LoVo (cell line): ENCODE measurements at regions not wholly inside any gene's neighbourhood (a gene's known extent, or its start where the extent isn't known, plus 50 kb on each side); places are given as distances from the start of the nearest gene placed in this dataset.
"Not testable (repeated sequence)": the region's sequence is repeated elsewhere in the genome, so short reads cannot be mapped to it uniquely, and the experiment has no call there.

Source experiments
- DNase-seq: peaks from one replicate; pipeline ENCODE4 v3.0.0-alpha.2; 2016; ENCODE audit warnings: low spot score

DNA sequence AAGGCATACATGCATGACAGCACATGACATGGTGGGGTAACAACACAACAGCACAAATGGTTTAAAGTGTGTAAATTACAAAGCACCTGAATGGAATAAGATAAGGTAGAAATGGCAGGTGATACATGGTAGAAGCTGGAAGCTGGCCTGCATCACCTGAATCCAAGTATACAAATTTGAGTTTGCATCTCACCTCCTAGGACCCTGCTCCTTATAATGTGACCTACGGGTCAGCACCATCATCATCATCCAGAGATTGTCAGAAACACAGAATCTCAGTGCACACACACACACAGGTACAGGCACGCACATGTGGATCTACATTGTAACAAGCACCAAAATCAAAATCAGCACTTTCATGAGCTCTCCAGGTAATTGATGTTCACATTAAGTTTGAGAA is 1048.2 kb upstream of the AUTS2 start:
- no peak for DNase-seq

- no peak for DNase-seq
Measured at GRCh38 chr7:68550635-68551034, 1047.6 kb upstream of the AUTS2 start.

GRCh38 chr7:68556537-68556936 is 1041.7 kb upstream of the AUTS2 start:
- DNase-seq, result no peak

DNA sequence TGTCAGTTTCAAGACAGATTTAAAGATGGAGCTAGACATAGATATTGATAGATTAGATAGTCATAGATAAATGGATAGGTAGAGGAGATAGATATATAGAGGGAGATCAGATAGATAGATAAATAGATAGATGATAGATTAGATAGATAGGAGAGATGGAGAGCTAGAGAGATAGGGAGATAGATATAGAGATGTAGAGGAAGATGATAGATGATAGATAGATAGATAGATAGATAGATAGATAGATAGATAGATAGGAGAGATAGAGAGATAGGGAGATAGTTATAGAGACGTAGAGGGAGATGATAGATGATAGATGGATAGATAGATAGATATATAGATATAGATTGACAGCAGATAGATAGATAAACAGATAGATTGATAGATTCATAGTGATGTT is 1038.8 kb upstream of the AUTS2 start:
- DNase-seq, result no peak

DNA sequence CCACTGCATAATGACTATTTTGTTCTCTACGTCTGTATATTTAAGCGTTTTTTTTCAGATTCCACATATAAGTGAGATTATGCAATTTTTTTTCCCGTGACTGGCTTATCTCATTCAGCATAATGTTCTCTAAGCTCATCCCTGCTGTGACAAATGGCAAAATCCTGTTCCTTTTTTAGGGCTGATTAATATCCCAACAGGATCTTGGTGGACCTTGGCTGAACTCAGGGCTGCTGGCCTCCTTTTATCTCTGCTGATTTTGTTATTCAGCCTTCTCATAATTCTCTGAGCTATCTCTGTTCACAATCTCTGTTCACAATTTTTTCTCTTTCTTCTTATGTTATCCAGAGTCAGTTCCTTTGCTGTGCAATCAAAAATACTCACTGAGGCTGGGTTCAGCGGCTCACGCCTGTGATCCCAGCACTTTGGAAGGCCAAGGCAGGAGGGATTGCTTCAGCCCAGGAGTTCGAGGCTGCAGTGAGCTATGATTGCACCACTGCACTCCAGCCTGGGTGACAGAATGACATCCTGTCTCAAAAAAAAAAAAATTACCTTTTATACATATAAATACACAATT is 1035.9 kb upstream of the AUTS2 start:
- DNase-seq, result no peak

GRCh38 chr7:68564306-68565135 is 1033.8 kb upstream of the AUTS2 start:
- no peak for DNase-seq

- no peak for DNase-seq
Measured at GRCh38 chr7:68571286-68571685, 1027.0 kb upstream of the AUTS2 start.

GRCh38 chr7:68573271-68574005 is 1024.8 kb upstream of the AUTS2 start:
- DNase-seq, result no peak

DNA sequence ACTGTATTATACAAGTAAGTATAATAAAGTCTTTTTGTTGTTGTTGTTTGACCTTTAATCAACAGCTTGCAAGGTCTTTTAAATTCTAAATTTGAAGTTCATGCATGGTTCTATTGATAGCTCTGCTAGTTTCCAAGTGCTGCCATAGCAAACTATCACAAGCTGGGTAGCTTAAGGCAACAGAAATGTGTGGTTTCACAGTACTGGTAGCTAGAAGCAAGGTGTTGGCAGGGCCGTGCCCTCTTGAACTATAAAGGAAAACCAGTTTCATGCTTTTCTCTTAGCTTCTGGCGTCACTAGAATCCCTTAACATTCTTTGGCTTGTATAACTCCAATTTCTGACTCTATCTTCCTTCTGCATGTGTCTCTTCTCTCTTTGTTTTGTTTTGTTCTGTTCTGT is 1021.9 kb upstream of the AUTS2 start:
- DNase-seq, result no peak

DNA sequence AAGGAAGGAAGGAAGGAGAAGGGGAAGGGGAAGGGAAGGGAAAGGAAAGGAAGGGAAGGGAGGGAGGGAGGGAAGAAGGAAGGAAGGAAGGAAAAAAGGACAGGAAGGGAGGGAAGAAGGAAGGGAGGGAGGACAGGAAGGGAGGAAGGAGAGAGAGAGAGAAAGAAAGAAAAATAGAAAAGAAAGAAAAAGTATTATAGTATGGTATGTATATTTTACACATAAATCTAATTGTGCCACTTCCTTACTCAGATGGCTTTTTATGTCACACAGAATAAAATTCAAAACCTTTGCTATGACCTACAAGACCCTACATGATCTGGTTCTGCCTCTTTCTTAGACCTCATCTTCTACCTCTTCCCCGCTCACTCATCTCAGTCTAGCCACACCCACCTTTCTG is 1016.9 kb upstream of the AUTS2 start:
- no peak for DNase-seq

DNA sequence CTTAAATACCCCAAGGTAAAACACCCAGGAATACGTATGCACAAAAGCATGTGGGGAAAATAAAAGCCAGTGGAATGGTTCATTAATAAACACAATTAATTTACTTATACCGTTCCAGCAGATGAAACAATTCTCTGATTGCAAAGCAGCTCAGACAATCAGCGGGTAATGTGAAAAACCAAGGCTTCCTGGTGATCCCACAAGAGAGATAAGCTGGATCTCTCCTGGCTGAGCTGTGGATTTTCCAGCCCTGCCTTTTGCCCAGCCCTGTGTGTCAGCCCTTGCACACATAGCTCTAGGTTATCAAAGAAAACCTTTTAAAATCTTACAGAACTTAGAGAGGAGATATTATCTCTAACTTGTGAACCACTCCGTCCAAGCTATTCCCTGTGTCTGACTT is 1010.7 kb upstream of the AUTS2 start:
- DNase-seq, result no peak

GRCh38 chr7:68601826-68602225 is 996.4 kb upstream of the AUTS2 start:
- DNase-seq, result no peak

GRCh38 chr7:68604541-68604940 is 993.7 kb upstream of the AUTS2 start:
- DNase-seq, result no peak

GRCh38 chr7:68610701-68611100 is 987.6 kb upstream of the AUTS2 start:
- DNase-seq, result no peak

GRCh38 chr7:68613405-68613804 is 984.9 kb upstream of the AUTS2 start:
- DNase-seq, result no peak

DNA sequence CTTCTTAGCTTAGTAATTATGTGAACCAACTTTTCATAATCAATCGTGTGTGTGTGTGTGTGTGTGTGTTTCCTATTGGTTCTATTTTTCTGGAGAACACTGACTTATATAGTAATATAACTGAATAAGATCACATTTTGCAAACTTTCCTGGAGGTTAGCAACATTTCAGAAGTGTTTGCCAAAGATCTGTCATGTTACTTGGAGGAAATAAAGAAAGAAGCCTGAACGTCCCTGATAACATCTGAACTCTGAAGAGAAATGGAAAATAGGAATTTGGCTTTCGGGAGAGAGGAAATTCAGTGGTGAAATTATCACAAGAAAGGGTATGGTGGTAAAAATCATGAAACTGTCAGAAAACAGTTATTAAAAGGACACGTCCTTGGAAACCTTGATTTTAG is 984.4 kb upstream of the AUTS2 start:
- DNase-seq, result no peak

- no peak for DNase-seq
Measured at GRCh38 chr7:68619526-68619925, 978.7 kb upstream of the AUTS2 start.

DNA sequence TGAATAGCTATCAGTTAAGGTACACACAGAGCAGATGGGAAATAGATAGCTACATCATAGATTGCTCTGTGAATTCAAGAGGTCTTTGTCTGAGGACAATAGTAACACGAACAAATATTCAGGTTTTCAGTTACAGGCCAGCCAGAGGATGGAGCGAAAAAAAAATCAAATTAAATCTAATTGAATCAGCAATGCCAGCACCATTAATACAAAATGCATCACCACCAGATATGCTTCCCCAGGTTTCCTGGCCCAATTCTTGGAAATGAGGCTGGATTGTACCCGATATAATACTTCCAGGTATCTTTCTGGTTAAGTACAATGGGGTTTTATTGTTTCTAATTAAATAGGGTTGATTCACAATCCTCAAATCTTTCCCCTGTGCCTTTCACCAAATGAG is 975.8 kb upstream of the AUTS2 start:
- DNase-seq, result no peak

- DNase-seq, result no peak
Measured at GRCh38 chr7:68623030-68623429, 975.2 kb upstream of the AUTS2 start.

- no peak for DNase-seq
Measured at GRCh38 chr7:68627247-68627864, 970.9 kb upstream of the AUTS2 start.

GRCh38 chr7:68630914-68631313 is 967.4 kb upstream of the AUTS2 start:
- not testable (repeated sequence) for DNase-seq

DNA sequence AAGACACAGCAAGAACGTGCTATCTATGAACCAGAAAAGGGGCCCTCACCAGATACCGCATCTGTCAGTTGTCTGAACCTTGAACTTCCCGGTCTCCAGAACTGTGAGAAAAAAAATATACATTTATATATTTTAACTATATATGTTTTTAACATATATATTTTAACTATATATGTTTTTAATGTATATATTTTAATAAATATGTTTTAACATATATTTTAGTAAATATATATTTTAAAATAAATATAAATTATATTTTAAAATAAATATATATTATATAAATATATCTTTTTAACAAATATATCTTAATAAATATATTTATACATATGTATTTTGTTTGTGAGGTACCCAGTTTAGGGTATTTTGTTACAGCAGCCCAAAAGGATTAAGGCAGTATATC is 958.2 kb upstream of the AUTS2 start:
- no peak for DNase-seq

DNA sequence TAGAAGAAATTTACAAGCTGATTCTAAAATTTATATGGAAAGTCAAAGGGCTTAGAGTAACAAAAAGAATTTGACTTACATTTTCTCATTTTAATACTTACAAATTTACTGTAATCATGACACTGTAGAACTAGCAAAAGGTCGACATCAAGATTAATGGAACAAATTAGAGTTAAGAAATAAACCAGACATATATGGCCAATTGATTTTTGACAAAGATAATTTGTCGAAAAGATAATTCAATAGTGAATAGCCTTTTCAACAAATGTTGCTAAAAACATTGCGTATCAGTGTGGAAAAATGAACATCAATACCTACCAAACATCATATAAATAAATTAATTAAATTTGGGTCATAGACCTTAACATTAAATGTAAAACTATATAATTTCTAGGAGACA is 955.5 kb upstream of the AUTS2 start:
- DNase-seq, result no peak
